Peyer's patch (tissue), 4 donors: ENCODE measurements at regions not wholly inside any gene's neighbourhood (a gene's known extent, or its start where the extent isn't known, plus 50 kb on each side); places are given as distances from the start of the nearest gene placed in this dataset.
A peak's percentile ranks its signal among the peaks of the same experiment; 100 is the strongest.

ENCODE experiments used
- DNase-seq, 3 donors: peaks; one replicate each; pipeline ENCODE4 v3.0.0-alpha.2; 2017 to 2019
- H3K27ac ChIP-seq, 4 donors: fragments of 200-600 bp; sonication (generic); one replicate each; pipeline ENCODE4 v1.5.1; 2016 to 2019
- H3K27me3 ChIP-seq, 2 donors: fragments of 200-600 bp; sonication (generic); one replicate each; pipeline ENCODE4 v1.5.1; 2019
- H3K36me3 ChIP-seq, 3 donors: fragments of 200-600 bp; sonication (generic); one replicate each; pipeline ENCODE4 v1.5.1; 2016 to 2019
- H3K4me1 ChIP-seq, 4 donors: fragments of 200-600 bp; sonication (generic); one replicate each; pipeline ENCODE4 v1.5.1; 2016 to 2019
- H3K4me3 ChIP-seq, 4 donors: fragments of 200-600 bp; sonication (generic); 1 replicate in 3 of 4; 2 replicates in 1 of 4; pipeline ENCODE4 v1.5.1; 2016 to 2019; ENCODE audit warnings: mild to moderate bottlenecking in 1 of 4
- H3K9me3 ChIP-seq, 4 donors: fragments of 200-600 bp; sonication (generic); one replicate each; pipeline ENCODE4 v1.5.1; 2016 to 2019; ENCODE audit warnings: mild to moderate bottlenecking in 1 of 4
- POLR2A ChIP-seq, 2 donors: fragments of 450-650 bp; IDR thresholded peaks; one replicate each; pipeline ENCODE4 v1.5.1; 2017; ENCODE audit warnings: antibody characterized with exemption in 2 of 2, mild to moderate bottlenecking in 2 of 2, moderate library complexity in 2 of 2
- TF ChIP-seq, protein P1 (sequence below), 6 experiments: fragments of 450-650 bp in 4 of 6; fragments of 200-600 bp in 2 of 6; sonication (generic) in 1 of 6; IDR thresholded peaks; one replicate each; pipeline ENCODE4 v1.5.1; 2017 to 2019; ENCODE audit warnings: antibody characterized with exemption in 6 of 6, mild to moderate bottlenecking in 3 of 6, moderate library complexity in 1 of 6

- Histone ChIP-seq H3K4me3 (no peak overlapping the region), H3K27me3 (no peaks in the 10 kb centered on the region), H3K27ac (no peak overlapping the region), H3K9me3 (no peaks in the 10 kb centered on the region), H3K4me1 (no peaks in the 10 kb centered on the region), H3K36me3 (no peaks in the 10 kb centered on the region)
- TF ChIP-seq POLR2A (IDR thresholded peaks at IDR 0.05) = no peak
- TF ChIP-seq, protein P1, sequence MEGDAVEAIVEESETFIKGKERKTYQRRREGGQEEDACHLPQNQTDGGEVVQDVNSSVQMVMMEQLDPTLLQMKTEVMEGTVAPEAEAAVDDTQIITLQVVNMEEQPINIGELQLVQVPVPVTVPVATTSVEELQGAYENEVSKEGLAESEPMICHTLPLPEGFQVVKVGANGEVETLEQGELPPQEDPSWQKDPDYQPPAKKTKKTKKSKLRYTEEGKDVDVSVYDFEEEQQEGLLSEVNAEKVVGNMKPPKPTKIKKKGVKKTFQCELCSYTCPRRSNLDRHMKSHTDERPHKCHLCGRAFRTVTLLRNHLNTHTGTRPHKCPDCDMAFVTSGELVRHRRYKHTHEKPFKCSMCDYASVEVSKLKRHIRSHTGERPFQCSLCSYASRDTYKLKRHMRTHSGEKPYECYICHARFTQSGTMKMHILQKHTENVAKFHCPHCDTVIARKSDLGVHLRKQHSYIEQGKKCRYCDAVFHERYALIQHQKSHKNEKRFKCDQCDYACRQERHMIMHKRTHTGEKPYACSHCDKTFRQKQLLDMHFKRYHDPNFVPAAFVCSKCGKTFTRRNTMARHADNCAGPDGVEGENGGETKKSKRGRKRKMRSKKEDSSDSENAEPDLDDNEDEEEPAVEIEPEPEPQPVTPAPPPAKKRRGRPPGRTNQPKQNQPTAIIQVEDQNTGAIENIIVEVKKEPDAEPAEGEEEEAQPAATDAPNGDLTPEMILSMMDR (IDR thresholded peaks at IDR 0.05) = no peak
- DNase-seq = no peak
Observed at GRCh38 chr13:106331116-106331515, 204.3 kb downstream of the EFNB2 start.

- Histone ChIP-seq H3K27me3 (no peaks in the 10 kb centered on the region), H3K4me3 (no peak overlapping the region), H3K36me3 (no peaks in the 10 kb centered on the region), H3K4me1 (no peaks in the 10 kb centered on the region), H3K27ac (peak overlapping the region in 2 of 4 donors; percentile 1 to 4), H3K9me3 (no peaks in the 10 kb centered on the region)
- TF ChIP-seq POLR2A (IDR thresholded peaks at IDR 0.05) = no peak
- TF ChIP-seq, protein P1 (IDR thresholded peaks at IDR 0.05) = no peak
- peak in 1 of 3 donors; percentile 68 for DNase-seq
Observed at GRCh38 chr13:106329941-106330340, 205.5 kb downstream of the EFNB2 start.

DNA sequence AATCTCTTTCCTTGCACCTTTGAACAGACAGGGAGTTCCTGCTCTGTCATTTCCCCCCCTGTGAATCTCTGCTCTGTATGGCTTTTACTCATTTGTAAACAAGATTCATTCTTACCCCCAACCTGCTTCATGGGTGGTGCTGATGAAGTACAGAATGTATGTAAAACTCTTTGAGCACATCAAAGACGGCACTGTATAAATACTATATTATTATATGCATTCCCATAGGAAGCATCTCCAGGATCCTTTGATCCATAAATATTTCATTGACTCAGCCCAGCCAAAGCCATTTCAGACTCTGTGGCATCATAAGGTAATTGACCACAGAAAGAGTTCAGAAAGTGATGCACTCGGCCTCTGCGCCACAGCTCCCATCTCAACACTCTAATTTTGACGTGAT is 208.7 kb downstream of the EFNB2 start:
- H3K4me1 ChIP-seq = no peaks in the 10 kb centered on the region
- no peak for DNase-seq
- H3K36me3 ChIP-seq = no peaks in the 10 kb centered on the region
- H3K27ac ChIP-seq = no peak overlapping the region
- TF ChIP-seq, protein P1 (IDR thresholded peaks at IDR 0.05) = no peak
- TF ChIP-seq POLR2A (IDR thresholded peaks at IDR 0.05) = no peak
- no peaks in the 10 kb centered on the region for H3K27me3 ChIP-seq
- peaks cover 0 to 10% (median 0%) of the 10 kb centered on the region in 4 donors for H3K9me3 ChIP-seq
- H3K4me3 ChIP-seq = no peak overlapping the region

DNA sequence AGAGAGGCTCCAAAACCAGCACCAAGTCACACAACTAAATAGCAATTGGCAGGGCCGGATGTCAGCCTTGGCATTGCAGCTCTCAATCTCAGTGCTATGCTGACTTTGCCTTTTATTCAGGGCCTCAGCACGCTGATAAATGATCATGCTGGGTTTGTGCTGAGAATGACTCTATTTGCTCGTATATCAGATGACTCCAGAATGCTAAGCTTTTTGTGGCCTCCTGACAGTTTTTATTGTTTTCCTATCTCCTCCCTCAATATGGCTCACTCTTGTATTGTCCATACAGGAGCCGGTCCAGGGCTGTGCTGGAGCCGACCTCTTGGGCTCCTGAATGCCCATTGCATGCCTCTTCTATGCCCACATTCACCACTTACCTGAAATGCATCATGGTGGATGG is 211.0 kb downstream of the EFNB2 start:
- H3K4me3 ChIP-seq = no peak overlapping the region
- H3K4me1 ChIP-seq = no peaks in the 10 kb centered on the region
- no peak for DNase-seq
- no peak overlapping the region for H3K27ac ChIP-seq
- H3K9me3 ChIP-seq = peaks cover 0 to 11% (median 0%) of the 10 kb centered on the region in 4 donors
- H3K36me3 ChIP-seq = no peaks in the 10 kb centered on the region
- TF ChIP-seq, protein P1 (IDR thresholded peaks at IDR 0.05) = no peak
- no peak for TF ChIP-seq POLR2A (IDR thresholded peaks at IDR 0.05)
- H3K27me3 ChIP-seq = no peaks in the 10 kb centered on the region

DNA sequence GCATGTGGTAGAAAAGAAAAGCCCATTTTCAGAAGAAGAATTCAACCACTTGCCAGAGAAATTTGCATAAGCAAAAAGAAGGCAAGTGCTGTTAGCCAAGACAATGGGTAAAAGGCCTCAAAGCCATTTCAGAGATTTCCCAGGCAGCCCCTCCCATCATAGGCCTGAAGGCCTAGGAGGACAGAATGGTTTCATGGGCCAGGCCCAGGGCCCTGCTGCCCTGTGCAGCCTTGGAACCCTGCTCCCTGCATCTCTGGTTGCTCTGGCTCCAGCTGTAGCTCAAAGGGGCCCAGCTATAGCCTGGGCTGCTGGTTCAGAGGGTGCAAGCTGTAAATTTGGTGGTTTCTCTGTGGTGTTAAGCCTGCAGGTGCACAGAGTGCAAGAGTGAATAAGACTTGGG is 212.8 kb downstream of the EFNB2 start:
- no peaks in the 10 kb centered on the region for H3K27me3 ChIP-seq
- TF ChIP-seq, protein P1 (IDR thresholded peaks at IDR 0.05) = no peak
- no peak for TF ChIP-seq POLR2A (IDR thresholded peaks at IDR 0.05)
- no peaks in the 10 kb centered on the region for H3K36me3 ChIP-seq
- H3K4me3 ChIP-seq = no peak overlapping the region
- H3K27ac ChIP-seq = no peak overlapping the region
- H3K9me3 ChIP-seq = peaks cover 0 to 11% (median 0%) of the 10 kb centered on the region in 4 donors
- H3K4me1 ChIP-seq = no peaks in the 10 kb centered on the region
- no peak for DNase-seq

DNA sequence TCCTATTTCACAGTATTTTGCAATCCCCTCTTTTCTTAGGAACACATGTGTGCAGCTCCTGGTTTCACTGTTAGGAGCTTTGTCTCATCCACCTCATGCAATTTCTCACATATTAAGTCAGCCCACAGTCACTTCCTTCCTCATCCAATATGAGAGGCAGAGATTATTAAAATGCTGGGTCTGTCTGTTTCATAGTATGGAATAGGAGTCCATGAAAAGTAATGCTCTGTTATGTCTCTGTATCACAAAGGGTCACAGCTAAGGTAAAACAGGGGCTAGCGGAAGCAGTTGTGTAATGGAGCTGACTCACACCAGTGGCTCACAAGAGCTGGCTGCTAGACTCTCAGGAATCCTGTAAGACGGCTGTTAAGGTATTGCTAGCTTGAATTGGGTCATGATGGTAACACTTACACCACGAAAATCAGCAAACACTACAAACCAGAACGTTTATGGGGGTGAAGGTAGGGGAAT is 216.5 kb downstream of the EFNB2 start:
- TF ChIP-seq POLR2A (IDR thresholded peaks at IDR 0.05) = no peak
- Histone ChIP-seq H3K4me3 (no peak overlapping the region), H3K9me3 (peaks cover 0 to 11% (median 0%) of the 10 kb centered on the region in 4 donors), H3K36me3 (no peaks in the 10 kb centered on the region), H3K27me3 (no peaks in the 10 kb centered on the region), H3K27ac (no peak overlapping the region), H3K4me1 (no peaks in the 10 kb centered on the region)
- no peak for DNase-seq
